ENCODE measurements at regions not wholly inside any gene's neighbourhood (a gene's known extent, or its start where the extent isn't known, plus 50 kb on each side); places are given as distances from the start of the nearest gene placed in this dataset.

GRCh38 chr5:116738615-116739261 lies 164.1 kb upstream of the SEMA6A start:
- FAIRE-seq (no peak), DNase-seq (ENCODE audit: low read depth, low spot score) (no peak)
- ChIA-PET CTCF (no interaction called here), POLR2A (no interaction called here)
- Histone ChIP-seq H3K4me3 (replicated peaks in 1 of 3; ENCODE audit: insufficient read depth in 1 of 3, low read depth in 1 of 3, low read length in 3 of 3) (no peak overlapping the region), H3K4me1 (ENCODE audit: control insufficient read depth, extremely low read depth, insufficient read depth, low read length) (no peaks in the 10 kb centered on the region), H3K27ac (ENCODE audit: insufficient read depth, low read depth, low read length) (no peak overlapping the region), H3K9me3 (replicated peaks; ENCODE audit: control insufficient read depth, insufficient read depth, low read length) (no peaks in the 10 kb centered on the region), H3K4me2 (ENCODE audit: insufficient read depth, low read length) (no peak overlapping the region), H3K9ac (replicated peaks; ENCODE audit: extremely low read depth, insufficient read depth, low read length) (no peak overlapping the region), H4K20me1 (replicated peaks; ENCODE audit: control insufficient read depth, extremely low read depth, insufficient read depth, low read length) (no peaks in the 10 kb centered on the region), H3K36me3 (ENCODE audit: control insufficient read depth in 2 of 2, extremely low read depth in 1 of 2, insufficient read depth in 2 of 2, low read length in 2 of 2) (no peaks in the 10 kb centered on the region), H3K79me2 (ENCODE audit: control insufficient read depth, insufficient read depth, low read length) (no peaks in the 10 kb centered on the region), H3K27me3 (ENCODE audit: control insufficient read depth in 2 of 2, insufficient read depth in 2 of 2, low read length in 2 of 2) (no peaks in the 10 kb centered on the region), H2AFZ (ENCODE audit: low read depth, low read length) (no peak overlapping the region), H3K9me1 (replicated peaks; ENCODE audit: control insufficient read depth, extremely low read depth, insufficient read depth, low read length) (no peaks in the 10 kb centered on the region)
- dilution Hi-C loops (cut with MboI; ENCODE audit: extremely low pct_ligation_motif_present, low sequenced_read_pairs) (no loop called here), intact Hi-C loops (cut with micrococcal nuclease) (no loop called here)
- no TSS peak for BruUV-seq (replicated peaks)
- TF ChIP-seq CTCF (IDR thresholded peaks at IDR 0.05; ENCODE audit: extremely low read depth in 1 of 2, insufficient read depth in 1 of 2, low read depth in 1 of 2, low read length in 2 of 2) (no peak), POLR2AphosphoS5 (IDR thresholded peaks at IDR 0.05; ENCODE audit: insufficient read depth, low read depth, low read length) (no peak), GATA2 (IDR thresholded peaks at IDR 0.05; ENCODE audit: insufficient read depth, insufficient read length, low read depth, low read length) (no peak), MAX (IDR thresholded peaks at IDR 0.05; ENCODE audit: insufficient read depth, insufficient read length) (no peak), POLR2A (IDR thresholded peaks at IDR 0.05; ENCODE audit: low read depth, low read length) (no peak), MYC (IDR thresholded peaks at IDR 0.05; ENCODE audit: low read depth, low read length) (no peak), JUN (IDR thresholded peaks at IDR 0.05; ENCODE audit: borderline replicate concordance, insufficient read depth, insufficient read length, low read depth) (no peak), EZH2 (IDR thresholded peaks at IDR 0.05; ENCODE audit: borderline replicate concordance, low read depth, low read length, severe bottlenecking) (no peak), FOS (IDR thresholded peaks at IDR 0.05; ENCODE audit: borderline replicate concordance, insufficient read depth, low read length) (no peak)
